HL-60 (cell line): ENCODE measurements at regions not wholly inside any gene's neighbourhood (a gene's known extent, or its start where the extent isn't known, plus 50 kb on each side); places are given as distances from the start of the nearest gene placed in this dataset.

Source experiments
- GABPA ChIP-seq: IDR thresholded peaks from 2 replicates; pipeline ENCODE4 v1.6.1; 2012; ENCODE audit warnings: low read depth
- POLR2AphosphoS5 ChIP-seq: IDR thresholded peaks from 2 replicates; pipeline ENCODE4 v1.6.1; 2012; ENCODE audit warnings: low read depth
- SPI1 ChIP-seq: IDR thresholded peaks from 2 replicates; pipeline ENCODE4 v1.6.1; 2012; ENCODE audit warnings: low read depth, mild to moderate bottlenecking, borderline replicate concordance
- TF ChIP-seq, protein P1 (sequence below): IDR thresholded peaks from one replicate; pipeline ENCODE4 v1.5.1; 2011; ENCODE audit warnings: low read length, control low read depth, inconsistent platforms; ENCODE audit not compliant: insufficient read depth
- TF ChIP-seq, protein P2 (sequence below): IDR thresholded peaks from 2 replicates; pipeline ENCODE4 v1.6.1; 2012; ENCODE audit warnings: low read depth; ENCODE audit not compliant: insufficient replicate concordance

DNA sequence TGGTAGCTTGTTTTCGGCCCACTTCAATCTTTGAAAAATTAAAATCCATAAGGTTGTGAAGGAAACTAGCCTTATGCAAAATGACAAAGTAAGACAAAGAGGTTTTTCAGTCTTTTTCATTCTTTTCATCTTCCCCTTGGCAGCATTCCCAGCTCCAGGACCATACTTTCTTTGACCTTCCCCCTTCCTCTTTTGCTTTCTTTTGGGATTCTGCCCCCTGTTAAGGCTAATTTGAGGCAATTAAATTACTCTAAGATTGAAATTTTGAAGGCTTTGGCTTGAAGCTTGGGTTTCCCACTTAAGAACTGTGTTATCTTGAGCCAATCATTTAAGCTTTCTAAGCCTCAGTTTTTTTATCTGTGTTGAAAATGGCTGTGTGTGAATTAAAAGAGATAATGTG is 124.9 kb downstream of the DACT1 start:
- TF ChIP-seq, protein P1, sequence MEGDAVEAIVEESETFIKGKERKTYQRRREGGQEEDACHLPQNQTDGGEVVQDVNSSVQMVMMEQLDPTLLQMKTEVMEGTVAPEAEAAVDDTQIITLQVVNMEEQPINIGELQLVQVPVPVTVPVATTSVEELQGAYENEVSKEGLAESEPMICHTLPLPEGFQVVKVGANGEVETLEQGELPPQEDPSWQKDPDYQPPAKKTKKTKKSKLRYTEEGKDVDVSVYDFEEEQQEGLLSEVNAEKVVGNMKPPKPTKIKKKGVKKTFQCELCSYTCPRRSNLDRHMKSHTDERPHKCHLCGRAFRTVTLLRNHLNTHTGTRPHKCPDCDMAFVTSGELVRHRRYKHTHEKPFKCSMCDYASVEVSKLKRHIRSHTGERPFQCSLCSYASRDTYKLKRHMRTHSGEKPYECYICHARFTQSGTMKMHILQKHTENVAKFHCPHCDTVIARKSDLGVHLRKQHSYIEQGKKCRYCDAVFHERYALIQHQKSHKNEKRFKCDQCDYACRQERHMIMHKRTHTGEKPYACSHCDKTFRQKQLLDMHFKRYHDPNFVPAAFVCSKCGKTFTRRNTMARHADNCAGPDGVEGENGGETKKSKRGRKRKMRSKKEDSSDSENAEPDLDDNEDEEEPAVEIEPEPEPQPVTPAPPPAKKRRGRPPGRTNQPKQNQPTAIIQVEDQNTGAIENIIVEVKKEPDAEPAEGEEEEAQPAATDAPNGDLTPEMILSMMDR, result no peak
- TF ChIP-seq SPI1, result no peak
- TF ChIP-seq, protein P2, sequence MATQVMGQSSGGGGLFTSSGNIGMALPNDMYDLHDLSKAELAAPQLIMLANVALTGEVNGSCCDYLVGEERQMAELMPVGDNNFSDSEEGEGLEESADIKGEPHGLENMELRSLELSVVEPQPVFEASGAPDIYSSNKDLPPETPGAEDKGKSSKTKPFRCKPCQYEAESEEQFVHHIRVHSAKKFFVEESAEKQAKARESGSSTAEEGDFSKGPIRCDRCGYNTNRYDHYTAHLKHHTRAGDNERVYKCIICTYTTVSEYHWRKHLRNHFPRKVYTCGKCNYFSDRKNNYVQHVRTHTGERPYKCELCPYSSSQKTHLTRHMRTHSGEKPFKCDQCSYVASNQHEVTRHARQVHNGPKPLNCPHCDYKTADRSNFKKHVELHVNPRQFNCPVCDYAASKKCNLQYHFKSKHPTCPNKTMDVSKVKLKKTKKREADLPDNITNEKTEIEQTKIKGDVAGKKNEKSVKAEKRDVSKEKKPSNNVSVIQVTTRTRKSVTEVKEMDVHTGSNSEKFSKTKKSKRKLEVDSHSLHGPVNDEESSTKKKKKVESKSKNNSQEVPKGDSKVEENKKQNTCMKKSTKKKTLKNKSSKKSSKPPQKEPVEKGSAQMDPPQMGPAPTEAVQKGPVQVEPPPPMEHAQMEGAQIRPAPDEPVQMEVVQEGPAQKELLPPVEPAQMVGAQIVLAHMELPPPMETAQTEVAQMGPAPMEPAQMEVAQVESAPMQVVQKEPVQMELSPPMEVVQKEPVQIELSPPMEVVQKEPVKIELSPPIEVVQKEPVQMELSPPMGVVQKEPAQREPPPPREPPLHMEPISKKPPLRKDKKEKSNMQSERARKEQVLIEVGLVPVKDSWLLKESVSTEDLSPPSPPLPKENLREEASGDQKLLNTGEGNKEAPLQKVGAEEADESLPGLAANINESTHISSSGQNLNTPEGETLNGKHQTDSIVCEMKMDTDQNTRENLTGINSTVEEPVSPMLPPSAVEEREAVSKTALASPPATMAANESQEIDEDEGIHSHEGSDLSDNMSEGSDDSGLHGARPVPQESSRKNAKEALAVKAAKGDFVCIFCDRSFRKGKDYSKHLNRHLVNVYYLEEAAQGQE, result no peak
- no peak for TF ChIP-seq POLR2AphosphoS5
- TF ChIP-seq GABPA, result no peak
